Suppressor macrophage (primary cell): ENCODE measurements at regions not wholly inside any gene's neighbourhood (a gene's known extent, or its start where the extent isn't known, plus 50 kb on each side); places are given as distances from the start of the nearest gene placed in this dataset.
"Not testable (repeated sequence)": the region's sequence is repeated elsewhere in the genome, so short reads cannot be mapped to it uniquely, and the experiment has no call there.

ENCODE experiments used
- DNase-seq, 4 experiments: peaks; one replicate each; pipeline ENCODE4 v3.0.0-alpha.2; 2020 to 2022

DNA sequence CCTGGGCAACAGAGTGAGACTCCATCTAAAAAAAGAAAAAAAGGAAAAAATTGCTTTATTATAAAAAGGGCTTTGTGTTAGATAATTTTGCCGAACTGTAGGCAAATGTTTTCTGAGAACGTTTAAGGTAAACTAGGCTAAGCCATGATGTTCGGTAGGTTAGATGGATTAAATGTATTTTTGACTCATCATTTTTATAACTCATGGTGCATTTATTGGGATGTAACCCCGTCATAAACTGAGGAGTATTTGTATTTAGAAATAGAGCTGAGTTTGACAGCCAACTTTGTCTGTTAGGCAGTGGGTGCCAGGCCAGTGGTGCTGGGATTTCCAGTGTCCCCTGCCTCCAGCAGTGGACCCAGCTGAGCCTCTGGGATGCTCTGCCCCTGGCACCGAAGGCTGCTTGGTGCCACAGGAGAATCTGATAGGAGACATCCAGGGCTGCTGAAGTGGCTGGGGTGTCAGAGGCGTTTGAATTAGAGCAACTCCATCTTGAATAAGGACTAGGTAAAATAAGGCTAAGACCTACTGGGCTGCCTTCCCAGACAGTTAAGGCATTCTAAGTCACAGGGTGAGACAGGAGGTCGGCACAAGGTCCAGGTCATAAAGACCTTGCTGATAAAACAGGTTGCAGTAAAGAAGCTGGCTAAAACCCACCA, 114.9 kb upstream of the EEPD1 start:
- DNase-seq, result no peak

DNA sequence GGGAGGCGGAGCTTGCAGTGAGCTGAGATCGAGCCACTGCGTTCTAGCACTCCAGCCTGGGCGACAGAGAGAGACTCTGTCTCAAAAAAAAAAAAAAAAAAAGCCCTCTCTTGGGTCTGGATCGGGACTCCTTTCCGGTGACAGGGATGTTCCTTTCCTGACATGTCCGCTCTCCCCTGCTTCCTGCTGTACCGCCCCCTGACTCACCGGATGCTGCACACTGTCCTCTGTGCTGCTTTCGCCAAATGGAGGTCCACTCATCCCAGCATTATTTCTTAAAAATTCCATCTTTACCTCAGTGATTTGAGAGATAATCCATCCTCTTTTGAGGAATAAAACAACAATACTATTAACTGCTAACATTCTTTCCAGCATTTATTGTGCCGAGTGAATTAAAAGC, 113.8 kb upstream of the EEPD1 start:
- DNase-seq, result no peak

GRCh38 chr7:36039671-36040070, 113.4 kb upstream of the EEPD1 start:
- no peak for DNase-seq

DNA sequence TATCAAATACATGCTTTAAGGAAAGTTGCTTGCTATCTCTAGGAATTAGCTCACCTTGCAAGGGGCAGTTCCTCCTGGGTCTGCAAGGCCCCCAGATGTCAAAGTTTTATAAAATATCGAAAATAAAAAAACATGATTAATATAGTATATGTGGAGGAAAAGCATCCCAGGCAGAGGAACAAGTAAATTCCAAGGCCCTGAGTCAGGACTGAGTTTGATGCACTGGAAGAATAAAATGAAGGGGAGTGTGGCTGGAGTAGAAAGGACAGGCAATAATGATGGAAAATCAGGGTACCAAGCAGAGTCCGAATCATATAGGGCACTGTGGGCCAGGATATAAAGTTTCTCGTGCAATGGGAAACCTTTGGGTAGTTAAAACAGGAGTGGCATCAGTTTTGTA, 112.4 kb upstream of the EEPD1 start:
- DNase-seq, result no peak

DNA sequence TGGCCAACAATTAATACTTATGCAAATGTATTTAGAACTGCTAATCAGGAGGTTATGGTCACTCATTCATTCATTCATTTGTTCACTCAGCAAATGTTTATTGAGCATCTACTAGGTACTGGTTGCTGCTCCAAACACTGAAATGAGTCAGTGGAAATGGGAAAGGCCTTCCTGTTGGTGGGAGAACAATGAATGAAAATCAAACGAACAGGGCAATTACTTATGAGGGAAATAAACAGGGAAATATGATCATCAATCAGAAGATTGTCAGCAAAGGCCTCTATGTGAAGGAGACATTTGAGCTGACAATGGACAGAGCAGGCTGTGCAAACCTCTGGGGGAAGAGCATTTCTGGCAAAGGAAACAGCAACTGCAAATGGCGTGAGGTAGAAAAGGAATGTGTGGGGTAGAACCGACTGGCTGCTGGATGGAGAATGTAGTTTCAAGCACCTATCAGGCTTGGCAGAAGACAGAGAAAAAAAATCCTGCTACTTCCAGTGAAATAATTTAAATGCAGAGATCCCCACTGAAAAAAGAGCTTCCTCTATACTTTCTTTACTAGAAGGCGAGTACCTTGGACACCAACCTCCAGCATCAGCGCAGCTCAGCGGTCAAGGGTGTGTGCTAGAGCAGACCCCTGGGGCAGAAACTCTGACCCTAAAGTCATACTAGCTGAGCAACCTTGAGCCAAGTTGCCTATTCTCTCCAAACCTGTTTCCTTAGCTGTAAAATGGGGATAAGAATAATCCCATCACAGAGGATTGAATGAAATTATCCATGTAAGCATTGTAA, 108.8 kb upstream of the EEPD1 start:
- DNase-seq, result no peak

- DNase-seq, result no peak
Measured at GRCh38 chr7:36045326-36045725, 107.7 kb upstream of the EEPD1 start.

GRCh38 chr7:36045830-36046341, 107.2 kb upstream of the EEPD1 start:
- DNase-seq, result no peak

GRCh38 chr7:36047091-36047658, 105.9 kb upstream of the EEPD1 start:
- DNase-seq, result peak in 1 of 4 experiments; percentile 11

DNA sequence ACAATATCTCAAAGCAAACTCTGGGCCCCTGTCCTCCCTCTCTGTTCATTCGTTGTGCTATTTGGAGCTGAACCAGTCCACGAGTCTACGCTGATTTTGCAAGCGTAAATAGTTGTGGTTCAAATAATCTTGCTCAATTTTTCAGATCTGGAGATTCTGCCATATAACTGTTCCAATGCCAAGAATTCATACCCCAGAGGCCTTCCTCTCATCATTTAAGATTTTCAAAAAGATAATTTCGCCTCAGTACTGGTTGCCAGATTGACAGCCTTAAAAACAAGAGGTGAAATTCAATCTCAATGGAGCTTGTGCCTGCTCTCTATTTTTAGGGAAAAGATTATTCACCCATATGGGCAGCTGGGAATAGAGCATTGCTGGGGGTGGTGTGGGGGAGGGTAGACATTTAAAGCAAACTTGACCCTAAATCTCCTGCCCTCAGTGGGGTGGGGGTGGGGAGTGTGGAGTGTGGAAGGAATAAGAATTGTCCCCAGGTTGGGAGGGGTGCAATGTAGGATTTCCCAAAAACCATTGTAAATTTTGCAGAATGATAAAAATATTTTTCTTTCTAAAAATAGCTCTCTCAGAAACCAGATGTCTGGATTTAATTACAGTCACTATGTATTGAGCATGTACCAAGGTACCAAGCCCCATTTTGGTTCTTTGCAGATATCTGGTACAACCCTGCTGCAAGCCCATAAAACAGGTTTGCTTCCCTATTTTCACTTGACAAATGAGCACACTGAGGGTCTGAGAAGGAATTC, 104.7 kb upstream of the EEPD1 start:
- DNase-seq, result peak in 1 of 4 experiments; percentile 11

DNA sequence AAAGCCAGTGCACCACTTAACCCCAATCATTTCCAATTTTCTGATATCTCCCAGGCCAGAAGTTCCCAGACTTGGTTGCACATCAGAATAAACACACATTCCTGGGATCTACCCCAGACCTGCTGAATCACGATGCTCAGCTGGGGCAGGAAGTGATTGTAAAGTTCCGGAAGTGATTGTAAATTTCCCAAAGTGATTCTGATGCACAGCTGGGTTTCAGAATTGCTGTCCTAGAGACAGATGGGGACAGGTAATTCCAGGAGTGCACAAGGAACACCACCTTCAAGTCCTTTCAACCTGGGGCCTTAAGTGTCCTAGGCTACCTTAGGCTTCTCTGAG, 104.2 kb upstream of the EEPD1 start:
- no peak for DNase-seq

DNA sequence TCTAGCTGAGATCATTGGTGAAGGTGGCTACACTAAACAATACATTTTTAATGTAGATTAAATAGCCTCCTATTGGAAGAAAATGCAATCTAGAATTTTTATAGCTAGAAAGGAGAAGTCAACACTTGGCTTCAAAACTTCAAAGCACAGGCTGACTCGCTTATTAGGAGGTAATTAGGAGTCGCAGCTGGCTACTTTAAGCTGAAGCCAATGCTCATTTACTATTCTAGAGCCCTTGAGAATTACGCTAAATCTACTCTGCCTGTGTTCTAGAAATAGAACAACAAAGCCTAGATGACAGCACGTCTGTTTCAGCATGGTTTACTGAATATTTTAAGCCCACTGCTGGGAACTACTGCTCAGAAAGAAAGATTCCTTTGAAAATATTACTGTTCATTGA, 101.6 kb upstream of the EEPD1 start:
- no peak for DNase-seq

GRCh38 chr7:36053589-36053988, 99.5 kb upstream of the EEPD1 start:
- DNase-seq, result no peak

DNA sequence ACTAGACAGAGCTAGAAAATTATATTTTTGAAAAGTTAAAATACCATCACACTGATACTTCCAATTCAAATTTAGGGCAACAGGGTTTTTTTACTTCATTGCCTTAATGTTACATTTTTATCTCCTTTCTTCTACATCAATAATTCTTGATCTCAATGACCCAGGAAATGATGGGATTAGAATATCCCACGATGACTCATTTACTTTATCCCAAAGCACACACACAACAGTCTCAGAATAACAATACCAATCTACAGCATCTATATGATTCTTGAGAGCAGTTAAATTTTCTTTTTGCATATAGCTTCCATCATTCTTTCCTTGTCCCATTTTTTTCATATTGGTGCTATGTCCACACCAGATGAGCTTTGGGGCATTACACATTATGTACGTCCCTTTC, 98.4 kb upstream of the EEPD1 start:
- DNase-seq, result no peak

GRCh38 chr7:36055207-36055606, 97.8 kb upstream of the EEPD1 start:
- no peak for DNase-seq

DNA sequence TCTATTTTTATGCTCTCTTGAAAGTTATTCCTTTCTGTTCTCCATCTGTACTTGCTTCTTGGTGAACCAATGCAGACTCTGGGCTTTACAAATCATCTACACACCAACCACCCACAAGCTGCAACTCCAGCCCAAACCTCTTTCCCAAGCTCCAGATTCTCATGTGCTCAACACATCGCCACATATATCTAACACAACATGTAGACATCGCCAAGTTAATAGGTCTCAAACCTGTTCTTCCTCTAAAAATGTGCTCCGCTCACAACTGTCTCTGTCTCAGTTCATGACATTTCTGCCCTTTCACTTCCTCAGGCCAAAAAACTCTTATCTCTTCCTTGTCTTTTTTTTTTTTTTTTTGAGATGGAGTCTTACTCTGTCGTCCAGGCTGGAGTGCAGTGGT, 95.7 kb upstream of the EEPD1 start:
- DNase-seq, result peak; percentile 9 to 50 (median 26)

- no peak for DNase-seq
Measured at GRCh38 chr7:36058020-36058592, 94.9 kb upstream of the EEPD1 start.

DNA sequence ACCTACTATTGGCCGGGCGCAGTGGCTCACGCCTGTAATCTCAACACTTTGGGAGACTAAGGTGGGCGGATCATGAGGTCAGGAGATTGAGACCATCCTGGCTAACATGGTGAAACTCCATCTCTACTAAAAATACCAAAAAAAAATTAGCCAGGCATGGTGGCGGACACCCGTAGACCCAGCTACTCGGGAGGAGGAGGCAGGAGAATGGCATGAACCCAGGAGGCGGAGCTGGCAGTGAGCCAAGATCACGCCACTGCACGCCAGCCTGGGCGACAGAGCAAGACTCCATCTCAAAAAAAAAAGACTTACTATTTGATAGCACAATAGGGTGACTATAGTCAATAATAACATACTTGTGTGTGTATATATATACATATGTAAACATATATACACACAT, 92.7 kb upstream of the EEPD1 start:
- not testable (repeated sequence) for DNase-seq

DNA sequence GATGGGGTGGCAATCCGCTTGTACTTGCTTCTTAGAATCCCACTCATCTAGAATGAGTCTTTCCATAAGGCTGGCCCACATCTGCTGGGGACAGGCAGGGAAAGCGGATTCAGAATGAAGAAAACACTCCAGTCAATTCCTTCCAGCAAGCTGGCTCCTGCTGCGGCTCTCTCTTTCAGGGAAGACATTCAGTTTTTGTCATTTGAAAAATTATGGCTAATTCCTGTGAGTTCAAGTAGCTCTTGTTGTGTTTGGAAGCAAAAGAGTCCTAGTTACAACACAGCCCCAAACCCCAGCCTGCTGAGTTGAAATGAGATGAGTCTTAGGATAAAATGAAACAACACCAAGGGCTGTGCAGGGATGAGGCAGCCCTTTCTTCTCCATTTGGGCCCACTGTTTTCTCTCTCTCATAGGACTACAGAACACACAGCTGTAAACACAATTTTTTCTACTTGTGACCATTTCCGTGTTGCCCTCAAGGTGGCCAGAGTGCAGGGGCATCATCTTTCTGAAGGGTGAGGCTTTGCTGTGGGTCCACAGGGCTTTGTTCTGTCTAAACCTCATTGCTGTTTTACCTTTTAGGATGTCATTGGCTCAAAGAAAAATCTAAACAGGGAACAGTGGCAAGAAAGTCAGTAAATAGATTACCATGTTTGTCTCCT, 90.8 kb upstream of the EEPD1 start:
- no peak for DNase-seq

DNA sequence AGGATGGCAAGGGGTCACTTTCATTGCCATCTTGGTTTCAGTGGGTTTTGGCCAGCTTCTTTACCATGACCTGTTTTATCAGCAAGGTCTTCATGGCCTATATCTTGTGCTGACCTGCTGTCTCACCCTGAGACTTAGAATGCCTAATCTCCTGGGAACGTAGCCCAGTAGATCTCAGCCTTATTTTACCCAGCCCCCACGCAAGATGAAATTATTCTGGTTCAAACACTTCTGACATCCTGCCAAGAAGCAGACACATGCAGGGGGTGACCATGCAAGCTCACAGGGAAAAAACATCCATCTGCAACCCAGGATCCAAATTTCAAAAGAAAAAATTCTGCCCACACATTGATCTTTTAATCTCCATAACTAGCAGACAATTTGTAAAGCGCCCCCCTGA, 88.4 kb upstream of the EEPD1 start:
- no peak for DNase-seq

- DNase-seq, result not testable (repeated sequence)
Measured at GRCh38 chr7:36065563-36066342, 87.3 kb upstream of the EEPD1 start.

DNA sequence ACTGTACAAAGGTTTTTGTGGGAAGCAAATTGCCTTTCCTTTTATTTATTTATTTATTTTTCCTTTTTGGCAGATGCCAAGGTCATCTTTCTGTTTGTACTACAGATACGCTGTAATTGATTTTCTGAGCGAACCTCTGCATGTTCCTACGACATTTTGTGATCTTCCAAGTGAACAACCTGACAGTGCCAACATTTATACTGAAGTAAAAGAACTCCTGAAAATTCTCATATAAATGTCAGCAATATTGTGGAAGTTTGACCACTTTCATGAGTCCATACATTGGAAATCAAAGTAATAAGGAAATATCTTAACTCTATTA, 86.8 kb upstream of the EEPD1 start:
- DNase-seq, result no peak

DNA sequence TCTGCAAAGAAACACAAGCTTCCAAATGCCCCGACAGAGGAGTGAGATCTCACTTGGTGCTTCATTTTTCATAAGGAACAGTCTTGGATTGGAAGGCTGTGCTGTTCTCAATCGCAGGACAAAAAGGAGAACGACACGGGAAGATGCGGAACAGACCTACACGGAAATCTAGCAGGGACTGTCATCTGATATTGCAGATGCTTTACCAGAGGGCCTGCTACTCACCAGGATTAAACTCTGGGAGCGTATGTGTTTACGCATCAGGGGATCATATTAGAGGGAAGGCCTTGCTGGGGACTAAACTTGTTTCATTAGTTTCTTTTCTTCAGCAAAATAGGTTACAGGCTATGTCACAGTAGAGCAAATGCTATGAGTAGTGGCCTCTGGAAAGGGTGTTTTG, 82.8 kb upstream of the EEPD1 start:
- DNase-seq, result no peak
